HepG2 (cell line): ENCODE measurements at regions not wholly inside any gene's neighbourhood (a gene's known extent, or its start where the extent isn't known, plus 50 kb on each side); places are given as distances from the start of the nearest gene placed in this dataset.

Experiments
- ATAC-seq: fragments of 200-7000 bp; cut with Tn5 transposase; 3 replicates; pipeline ENCODE4 v1.9.1; 2020; ENCODE audit warnings: mild to moderate bottlenecking, moderate library complexity
- BruUV-seq: library from RNA; stranded (reverse); fragments of 400-500 nt; replicated peaks from 2 replicates; lab custom pipeline; 2021; lab: Mats Ljungman, UMichigan
- CTCF ChIA-PET: fragments of 300-600 bp; formaldehyde crosslinking; extraction: SDS; loops from one replicate; lab custom pipeline; 2021; ENCODE audit warnings: low total read pairs, inconsistent platforms, low intra/inter-chr PET ratio; lab: Yijun Ruan, JAX
- POLR2A ChIA-PET: fragments of 350-600 bp; sonication (Branson Sonifier 250); formaldehyde crosslinking; loops from one replicate; lab custom pipeline; 2020; ENCODE audit warnings: antibody characterized with exemption, inconsistent platforms; lab: Yijun Ruan, JAX
- DNase-seq: peaks from one replicate; pipeline ENCODE4 v3.0.0-alpha.2; 2015; ENCODE audit warnings: low spot score
- FAIRE-seq: peaks from 3 replicates; lab custom pipeline; 2011; peaks lifted over from hg19 to GRCh38; lab: Jason Lieb, UNC
- H2AFZ ChIP-seq: one replicate; pipeline ENCODE4 v1.6.1; 2011; ENCODE audit warnings: low read length, inconsistent platforms
- H3K27ac ChIP-seq: fragments of 300-600 bp; 3 replicates; pipeline ENCODE4 v1.8.0; 2011; ENCODE audit warnings: mixed run types, mild to moderate bottlenecking, mixed read lengths, low read length, inconsistent platforms; ENCODE audit not compliant: insufficient read depth; ENCODE audit errors: extremely low read length
- H3K27me3 ChIP-seq, 2 experiments: fragments of 200-600 bp in 1 of 2; 2 replicates in 1 of 2; 3 replicates in 1 of 2; pipeline versions ENCODE4 v1.6.0 to v1.8.0; 2011; ENCODE audit warnings: low read length in 2 of 2, mild to moderate bottlenecking in 2 of 2, moderate library complexity in 2 of 2, inconsistent platforms in 1 of 2; ENCODE audit not compliant: insufficient read depth in 2 of 2, control insufficient read depth in 1 of 2
- H3K36me3 ChIP-seq, 2 experiments: fragments of 200-600 bp in 1 of 2; replicated peaks in 1 of 2; 2 replicates in 1 of 2; 3 replicates in 1 of 2; pipeline versions ENCODE4 v1.5.1 to v1.8.0; 2011; ENCODE audit warnings: low read length in 2 of 2, inconsistent platforms in 1 of 2; ENCODE audit not compliant: insufficient read depth in 2 of 2, control insufficient read depth in 1 of 2
- H3K4me1 ChIP-seq: 2 replicates; pipeline ENCODE4 v1.5.1; 2012; ENCODE audit warnings: low read length, inconsistent platforms; ENCODE audit not compliant: insufficient read depth
- H3K4me2 ChIP-seq: 2 replicates; pipeline ENCODE4 v1.6.0; 2011; ENCODE audit warnings: low read depth, low read length, inconsistent platforms
- H3K4me3 ChIP-seq, 3 experiments: fragments of 200-600 bp in 1 of 3; sonication (generic), shearing (Covaris generic) in 1 of 3; replicated peaks in 1 of 3; 2 replicates each; pipeline ENCODE4 v1.5.1; 2011 to 2016; ENCODE audit warnings: low read length in 3 of 3, inconsistent platforms in 2 of 3, low read depth in 2 of 3, mild to moderate bottlenecking in 2 of 3, control low read depth in 1 of 3, mixed read lengths in 1 of 3; ENCODE audit not compliant: insufficient read depth in 1 of 3
- H3K79me2 ChIP-seq: one replicate; pipeline ENCODE4 v1.6.1; 2011; ENCODE audit warnings: low read length, inconsistent platforms; ENCODE audit not compliant: insufficient read depth
- H3K9ac ChIP-seq: 2 replicates; pipeline ENCODE4 v1.6.0; 2011; ENCODE audit warnings: mild to moderate bottlenecking, low read depth, low read length, inconsistent platforms; ENCODE audit not compliant: insufficient read depth
- H3K9me3 ChIP-seq: 2 replicates; pipeline ENCODE4 v1.5.1; 2012; ENCODE audit warnings: mild to moderate bottlenecking, low read length
- H4K20me1 ChIP-seq: 2 replicates; pipeline ENCODE4 v1.6.0; 2011; ENCODE audit warnings: inconsistent platforms, mild to moderate bottlenecking, low read length, moderate library complexity; ENCODE audit not compliant: insufficient read depth
- ATF7-NPFF ChIP-seq: sonication (generic); formaldehyde crosslinking; IDR thresholded peaks from 2 replicates; pipeline ENCODE4 v1.8.1; 2023; ENCODE audit warnings: mild to moderate bottlenecking, low read depth, missing genetic modification reagents, moderate library complexity
- BCL6 ChIP-seq: IDR thresholded peaks from 2 replicates; pipeline ENCODE4 v1.6.1; 2016; ENCODE audit warnings: missing genetic modification reagents, missing compliant biosample characterization
- E2F2 ChIP-seq: sonication (generic); formaldehyde crosslinking; IDR thresholded peaks from 2 replicates; pipeline ENCODE4 v1.4.0; 2020; ENCODE audit warnings: missing genetic modification reagents, borderline replicate concordance
- HNRNPUL1 ChIP-seq: fragments of 200-400 bp; formaldehyde crosslinking; IDR thresholded peaks from 2 replicates; pipeline ENCODE4 v1.6.1; 2017; ENCODE audit warnings: low read depth, mild to moderate bottlenecking, low read length, moderate library complexity
- ISX ChIP-seq: sonication (generic); formaldehyde crosslinking; conservative IDR thresholded peaks from 2 replicates; pipeline ENCODE4 v1.5.0; 2020; ENCODE audit warnings: missing genetic modification reagents
- MED8 ChIP-seq: sonication (generic); formaldehyde crosslinking; IDR thresholded peaks from 2 replicates; pipeline ENCODE4 v1.8.1; 2023; ENCODE audit warnings: mild to moderate bottlenecking, missing genetic modification reagents; ENCODE audit not compliant: insufficient replicate concordance
- MYC ChIP-seq: sonication (generic); formaldehyde crosslinking; IDR thresholded peaks from 2 replicates; pipeline ENCODE4 v1.9.0; 2021; ENCODE audit warnings: missing genetic modification reagents, borderline replicate concordance
- MYNN ChIP-seq: sonication (generic); formaldehyde crosslinking; IDR thresholded peaks from 2 replicates; pipeline ENCODE4 v1.4.0; 2020; ENCODE audit warnings: mild to moderate bottlenecking, low read depth, missing genetic modification reagents
- STAG1 ChIP-seq: sonication (generic); formaldehyde crosslinking; IDR thresholded peaks from 2 replicates; pipeline ENCODE4 v1.4.0; 2020; ENCODE audit warnings: missing genetic modification reagents
- TBL1XR1 ChIP-seq: fragments of 150-350 bp; IDR thresholded peaks from 2 replicates; pipeline ENCODE4 v1.6.1; 2014; ENCODE audit warnings: borderline replicate concordance, low read length; ENCODE audit not compliant: partially characterized antibody
- ZBTB26 ChIP-seq: IDR thresholded peaks from 2 replicates; pipeline ENCODE4 v1.6.1; 2016; ENCODE audit warnings: missing compliant biosample characterization, missing genetic modification reagents, borderline replicate concordance
- ZFP36L1 ChIP-seq: sonication (generic); formaldehyde crosslinking; IDR thresholded peaks from 2 replicates; pipeline ENCODE4 v1.8.0; 2022; ENCODE audit warnings: mild to moderate bottlenecking, missing genetic modification reagents, moderate library complexity
- ZNF30 ChIP-seq: sonication (generic); formaldehyde crosslinking; IDR thresholded peaks from 2 replicates; pipeline ENCODE4 v1.5.0; 2020; ENCODE audit warnings: mild to moderate bottlenecking, missing genetic modification reagents
- ZNF451 ChIP-seq: sonication (generic); formaldehyde crosslinking; IDR thresholded peaks from 2 replicates; pipeline ENCODE4 v1.5.0; 2020; ENCODE audit warnings: mild to moderate bottlenecking, missing genetic modification reagents
- ZNF501 ChIP-seq: sonication (generic); formaldehyde crosslinking; IDR thresholded peaks from 2 replicates; pipeline ENCODE4 v1.5.1; 2020; ENCODE audit warnings: mild to moderate bottlenecking, moderate library complexity, missing genetic modification reagents
- ZNF530 ChIP-seq: sonication (generic); formaldehyde crosslinking; IDR thresholded peaks from 2 replicates; pipeline ENCODE4 v1.5.0; 2020; ENCODE audit warnings: low read depth, mild to moderate bottlenecking, missing genetic modification reagents
- WGBS: methylation state at CpG from one replicate; pipeline ENCODE4 v1.1.6; 2017; ENCODE audit warnings: low lambda C conversion rate; 5-methylcytosine and 5-hydroxymethylcytosine counted together
- in situ Hi-C: cut with HindIII; loops from 2 replicates; pipeline ENCODE4 v1.10.0; 2017; ENCODE audit warnings: low pct_unique_long_range_greater_than_20kb; ENCODE audit not compliant: extremely low pct_ligation_motif_present
- intact Hi-C: fragments of 100-400 bp; cut with micrococcal nuclease; formaldehyde crosslinking; loops from one replicate; pipeline ENCODE4 v1.10.0; 2022; ENCODE audit not compliant: unreplicated experiment

GRCh38 chr1:4317207-4317606 lies 337.2 kb upstream of the AJAP1 start:
- no TSS peak for BruUV-seq
- WGBS = 30% methylated on average over 6 of the region's 6 CpGs
- DNase-seq (no peak), ATAC-seq (peak; percentile 76), FAIRE-seq (no peak)
- H2AFZ ChIP-seq = no peak overlapping the region
- ChIA-PET POLR2A (no interaction called here), CTCF (no interaction called here)
- TF ChIP-seq HNRNPUL1 (no peak), ZNF30 (CRISPR knock-in tag) (no peak), STAG1 (peak; percentile 42), ZBTB26 (CRISPR knock-in tag) (no peak), TBL1XR1 (no peak), MYC (CRISPR knock-in tag) (no peak)
- H3K79me2 ChIP-seq = no peaks in the 10 kb centered on the region
- H3K4me3 ChIP-seq = no peak overlapping the region
- no peaks in the 10 kb centered on the region for H4K20me1 ChIP-seq
- H3K27me3 ChIP-seq = no peaks in the 10 kb centered on the region
- peaks cover 24% of the 10 kb centered on the region for H3K9me3 ChIP-seq
- intact Hi-C loops (no loop called here), in situ Hi-C loops (no loop called here)
- no peak overlapping the region for H3K27ac ChIP-seq
- no peak overlapping the region for H3K4me2 ChIP-seq
- no peak overlapping the region for H3K9ac ChIP-seq
- H3K4me1 ChIP-seq = no peaks in the 10 kb centered on the region
- H3K36me3 ChIP-seq = no peaks in the 10 kb centered on the region

GRCh38 chr1:4318720-4319119 lies 335.7 kb upstream of the AJAP1 start:
- intact Hi-C loops (no loop called here), in situ Hi-C loops (no loop called here)
- Histone ChIP-seq H3K36me3 (no peaks in the 10 kb centered on the region), H3K4me1 (no peaks in the 10 kb centered on the region), H2AFZ (no peak overlapping the region), H3K4me3 (no peak overlapping the region), H3K4me2 (no peak overlapping the region), H3K79me2 (no peaks in the 10 kb centered on the region), H3K9ac (no peak overlapping the region), H3K27me3 (no peaks in the 10 kb centered on the region; a peak in 2 of 5 replicates), H3K9me3 (peaks cover 17% of the 10 kb centered on the region), H3K27ac (no peak overlapping the region), H4K20me1 (no peaks in the 10 kb centered on the region)
- ChIA-PET POLR2A (no interaction called here), CTCF (no interaction called here)
- 9% methylated on average over 7 of the region's 8 CpGs for WGBS
- ATAC-seq (no peak), FAIRE-seq (no peak), DNase-seq (no peak)
- BruUV-seq = no TSS peak
- TF ChIP-seq ZNF530 (CRISPR knock-in tag) (no peak), MYNN (CRISPR knock-in tag) (no peak), ZFP36L1 (CRISPR knock-in tag) (no peak), BCL6 (CRISPR knock-in tag) (no peak), MED8 (no peak), STAG1 (no peak), ATF7-NPFF (CRISPR knock-in tag) (no peak), ZNF501 (no peak), E2F2 (CRISPR knock-in tag) (no peak), ISX (CRISPR knock-in tag) (no peak), ZNF451 (no peak)
